ENCODE measurements at regions not wholly inside any gene's neighbourhood (a gene's known extent, or its start where the extent isn't known, plus 50 kb on each side); places are given as distances from the start of the nearest gene placed in this dataset.

- Histone ChIP-seq H3K9me1 (ENCODE audit: control insufficient read depth, extremely low read depth, insufficient read depth, low read length) (no peaks in the 10 kb centered on the region), H4K20me1 (ENCODE audit: control insufficient read depth, extremely low read depth, insufficient read depth, low read length) (no peaks in the 10 kb centered on the region), H3K9ac (ENCODE audit: control insufficient read depth, extremely low read depth, insufficient read depth, low read length) (no peak overlapping the region), H3K4me2 (ENCODE audit: control insufficient read depth, extremely low read depth, insufficient read depth, low read depth, low read length) (no peak overlapping the region), H2AFZ (ENCODE audit: control insufficient read depth, low read length) (no peak overlapping the region), H3K79me2 (ENCODE audit: control insufficient read depth, insufficient read depth, low read length) (no peaks in the 10 kb centered on the region), H3K4me1 (ENCODE audit: control insufficient read depth, extremely low read depth, insufficient read depth, low read length) (no peaks in the 10 kb centered on the region), H3K9me3 (ENCODE audit: control insufficient read depth, low read depth, low read length) (no peaks in the 10 kb centered on the region), H3K27ac (ENCODE audit: control insufficient read depth, insufficient read depth, low read length) (no peak overlapping the region), H3K27me3 (ENCODE audit: control insufficient read depth, extremely low read depth, insufficient read depth, low read length) (no peaks in the 10 kb centered on the region), H3K36me3 (ENCODE audit: control insufficient read depth in 2 of 2, extremely low read depth in 1 of 2, insufficient read depth in 2 of 2, low read length in 2 of 2) (no peaks in the 10 kb centered on the region), H3K4me3 (ENCODE audit: control insufficient read depth in 2 of 3, extremely low read depth in 1 of 3, insufficient read depth in 2 of 3, low read depth in 1 of 3, low read length in 3 of 3) (no peak overlapping the region)
- DNase-seq (ENCODE audit: low read depth, low spot score) (no peak), FAIRE-seq (no peak)
- dilution Hi-C loops (cut with MboI; ENCODE audit: extremely low pct_ligation_motif_present, low sequenced_read_pairs) = no loop called here
- TF ChIP-seq EZH2 (IDR thresholded peaks at IDR 0.05; ENCODE audit: low read length) = no peak
- TF ChIP-seq CTCF (optimal IDR thresholded peaks at IDR 0.05 in 1 of 3, IDR thresholded peaks at IDR 0.05 in 1 of 3, conservative IDR thresholded peaks at IDR 0.05 in 1 of 3; ENCODE audit: extremely low read depth in 1 of 3, insufficient read depth in 2 of 3, low read length in 3 of 3) = no peak
Measured at GRCh38 chr2:136297312-136297711, 179.4 kb upstream of the CXCR4 start.

- Histone ChIP-seq H3K4me3 (ENCODE audit: control insufficient read depth in 2 of 3, extremely low read depth in 1 of 3, insufficient read depth in 2 of 3, low read depth in 1 of 3, low read length in 3 of 3) (no peak overlapping the region), H3K9me1 (ENCODE audit: control insufficient read depth, extremely low read depth, insufficient read depth, low read length) (no peaks in the 10 kb centered on the region), H3K9ac (ENCODE audit: control insufficient read depth, extremely low read depth, insufficient read depth, low read length) (no peak overlapping the region), H3K9me3 (ENCODE audit: control insufficient read depth, low read depth, low read length) (no peaks in the 10 kb centered on the region), H3K4me2 (ENCODE audit: control insufficient read depth, extremely low read depth, insufficient read depth, low read depth, low read length) (no peak overlapping the region), H4K20me1 (ENCODE audit: control insufficient read depth, extremely low read depth, insufficient read depth, low read length) (no peaks in the 10 kb centered on the region), H3K27ac (ENCODE audit: control insufficient read depth, insufficient read depth, low read length) (no peak overlapping the region), H3K27me3 (ENCODE audit: control insufficient read depth, extremely low read depth, insufficient read depth, low read length) (no peaks in the 10 kb centered on the region), H2AFZ (ENCODE audit: control insufficient read depth, low read length) (no peak overlapping the region), H3K4me1 (ENCODE audit: control insufficient read depth, extremely low read depth, insufficient read depth, low read length) (no peaks in the 10 kb centered on the region), H3K36me3 (ENCODE audit: control insufficient read depth in 2 of 2, extremely low read depth in 1 of 2, insufficient read depth in 2 of 2, low read length in 2 of 2) (no peaks in the 10 kb centered on the region), H3K79me2 (ENCODE audit: control insufficient read depth, insufficient read depth, low read length) (no peaks in the 10 kb centered on the region)
- FAIRE-seq = no peak
- DNase-seq (ENCODE audit: low read depth, low spot score) = no peak
- dilution Hi-C loops (cut with MboI; ENCODE audit: extremely low pct_ligation_motif_present, low sequenced_read_pairs) = no loop called here
- TF ChIP-seq EZH2 (IDR thresholded peaks at IDR 0.05; ENCODE audit: low read length) (no peak), CTCF (optimal IDR thresholded peaks at IDR 0.05 in 1 of 3, IDR thresholded peaks at IDR 0.05 in 1 of 3, conservative IDR thresholded peaks at IDR 0.05 in 1 of 3; ENCODE audit: extremely low read depth in 1 of 3, insufficient read depth in 2 of 3, low read length in 3 of 3) (no peak)
Measured at GRCh38 chr2:136295168-136295567, 177.2 kb upstream of the CXCR4 start.

All from keratinocyte (primary cell).